ENCODE measurements at regions not wholly inside any gene's neighbourhood (a gene's known extent, or its start where the extent isn't known, plus 50 kb on each side); places are given as distances from the start of the nearest gene placed in this dataset.

GRCh38 chr12:34298176-34298970 lies 276.1 kb downstream of the ALG10 start:
- H3K9ac ChIP-seq (ENCODE audit: low read length in 2 of 2): no peak overlapping the region
- peaks cover 0 to 4% of the 10 kb centered on the region in 2 donors for H3K9me3 ChIP-seq (ENCODE audit: control insufficient read depth in 2 of 2, low read length in 2 of 2)
- no peaks in the 10 kb centered on the region for H3K36me3 ChIP-seq (ENCODE audit: control insufficient read depth in 2 of 2, insufficient read depth in 2 of 2, low read length in 2 of 2)
- no peaks in the 10 kb centered on the region for H3K27me3 ChIP-seq (ENCODE audit: control insufficient read depth in 1 of 2, insufficient read depth in 2 of 2, low read length in 2 of 2)
- H3K4me1 ChIP-seq (ENCODE audit: control insufficient read depth, insufficient read depth, low read length): no peaks in the 10 kb centered on the region
- no peak overlapping the region for H3K4me3 ChIP-seq (ENCODE audit: low read length in 2 of 2)
- no peak overlapping the region for H3K27ac ChIP-seq (ENCODE audit: low read length)

GRCh38 chr12:34298971-34299801 lies 276.9 kb downstream of the ALG10 start:
- Histone ChIP-seq H3K27me3 (ENCODE audit: control insufficient read depth in 1 of 2, insufficient read depth in 2 of 2, low read length in 2 of 2) (no peaks in the 10 kb centered on the region), H3K27ac (ENCODE audit: low read length) (no peak overlapping the region), H3K4me3 (ENCODE audit: low read length in 2 of 2) (no peak overlapping the region), H3K9me3 (ENCODE audit: control insufficient read depth in 2 of 2, low read length in 2 of 2) (peaks cover 0 to 5% of the 10 kb centered on the region in 2 donors), H3K36me3 (ENCODE audit: control insufficient read depth in 2 of 2, insufficient read depth in 2 of 2, low read length in 2 of 2) (no peaks in the 10 kb centered on the region), H3K9ac (ENCODE audit: low read length in 2 of 2) (no peak overlapping the region), H3K4me1 (ENCODE audit: control insufficient read depth, insufficient read depth, low read length) (no peaks in the 10 kb centered on the region)

GRCh38 chr12:34299802-34300193 lies 277.5 kb downstream of the ALG10 start:
- Histone ChIP-seq H3K27me3 (ENCODE audit: control insufficient read depth in 1 of 2, insufficient read depth in 2 of 2, low read length in 2 of 2) (no peaks in the 10 kb centered on the region), H3K9ac (ENCODE audit: low read length in 2 of 2) (no peak overlapping the region), H3K36me3 (ENCODE audit: control insufficient read depth in 2 of 2, insufficient read depth in 2 of 2, low read length in 2 of 2) (no peaks in the 10 kb centered on the region), H3K27ac (ENCODE audit: low read length) (no peak overlapping the region), H3K4me1 (ENCODE audit: control insufficient read depth, insufficient read depth, low read length) (no peaks in the 10 kb centered on the region), H3K9me3 (ENCODE audit: control insufficient read depth in 2 of 2, low read length in 2 of 2) (peaks cover 0 to 11% of the 10 kb centered on the region in 2 donors), H3K4me3 (ENCODE audit: low read length in 2 of 2) (no peak overlapping the region)

- H3K9ac ChIP-seq (ENCODE audit: low read length in 2 of 2): no peak overlapping the region
- H3K36me3 ChIP-seq (ENCODE audit: control insufficient read depth in 2 of 2, insufficient read depth in 2 of 2, low read length in 2 of 2): no peaks in the 10 kb centered on the region
- no peak overlapping the region for H3K4me3 ChIP-seq (ENCODE audit: low read length in 2 of 2)
- no peaks in the 10 kb centered on the region for H3K4me1 ChIP-seq (ENCODE audit: control insufficient read depth, insufficient read depth, low read length)
- peaks cover 0 to 11% of the 10 kb centered on the region in 2 donors for H3K9me3 ChIP-seq (ENCODE audit: control insufficient read depth in 2 of 2, low read length in 2 of 2)
- no peak overlapping the region for H3K27ac ChIP-seq (ENCODE audit: low read length)
- H3K27me3 ChIP-seq (ENCODE audit: control insufficient read depth in 1 of 2, insufficient read depth in 2 of 2, low read length in 2 of 2): no peaks in the 10 kb centered on the region
These were observed 278.3 kb downstream of the ALG10 start for GRCh38 chr12:34300376-34301250.

- H3K4me1 ChIP-seq (ENCODE audit: control insufficient read depth, insufficient read depth, low read length): no peaks in the 10 kb centered on the region
- H3K9me3 ChIP-seq (ENCODE audit: control insufficient read depth in 2 of 2, low read length in 2 of 2): peaks cover 0 to 11% of the 10 kb centered on the region in 2 donors
- no peaks in the 10 kb centered on the region for H3K27me3 ChIP-seq (ENCODE audit: control insufficient read depth in 1 of 2, insufficient read depth in 2 of 2, low read length in 2 of 2)
- no peak overlapping the region for H3K9ac ChIP-seq (ENCODE audit: low read length in 2 of 2)
- no peak overlapping the region for H3K4me3 ChIP-seq (ENCODE audit: low read length in 2 of 2)
- no peaks in the 10 kb centered on the region for H3K36me3 ChIP-seq (ENCODE audit: control insufficient read depth in 2 of 2, insufficient read depth in 2 of 2, low read length in 2 of 2)
- no peak overlapping the region for H3K27ac ChIP-seq (ENCODE audit: low read length)
These were observed 279.2 kb downstream of the ALG10 start for GRCh38 chr12:34301251-34302130.

- peaks cover 0 to 11% of the 10 kb centered on the region in 2 donors for H3K9me3 ChIP-seq (ENCODE audit: control insufficient read depth in 2 of 2, low read length in 2 of 2)
- no peaks in the 10 kb centered on the region for H3K4me1 ChIP-seq (ENCODE audit: control insufficient read depth, insufficient read depth, low read length)
- H3K36me3 ChIP-seq (ENCODE audit: control insufficient read depth in 2 of 2, insufficient read depth in 2 of 2, low read length in 2 of 2): no peaks in the 10 kb centered on the region
- H3K4me3 ChIP-seq (ENCODE audit: low read length in 2 of 2): no peak overlapping the region
- H3K9ac ChIP-seq (ENCODE audit: low read length in 2 of 2): no peak overlapping the region
- H3K27me3 ChIP-seq (ENCODE audit: control insufficient read depth in 1 of 2, insufficient read depth in 2 of 2, low read length in 2 of 2): no peaks in the 10 kb centered on the region
- H3K27ac ChIP-seq (ENCODE audit: low read length): no peak overlapping the region
These were observed 280.0 kb downstream of the ALG10 start for GRCh38 chr12:34302131-34302885.

- Histone ChIP-seq H3K27ac (ENCODE audit: low read length) (no peak overlapping the region), H3K36me3 (ENCODE audit: control insufficient read depth in 2 of 2, insufficient read depth in 2 of 2, low read length in 2 of 2) (no peaks in the 10 kb centered on the region), H3K9me3 (ENCODE audit: control insufficient read depth in 2 of 2, low read length in 2 of 2) (peaks cover 0 to 11% of the 10 kb centered on the region in 2 donors), H3K9ac (ENCODE audit: low read length in 2 of 2) (no peak overlapping the region), H3K4me3 (ENCODE audit: low read length in 2 of 2) (no peak overlapping the region), H3K4me1 (ENCODE audit: control insufficient read depth, insufficient read depth, low read length) (no peaks in the 10 kb centered on the region), H3K27me3 (ENCODE audit: control insufficient read depth in 1 of 2, insufficient read depth in 2 of 2, low read length in 2 of 2) (no peaks in the 10 kb centered on the region)
These were observed 281.0 kb downstream of the ALG10 start for GRCh38 chr12:34303091-34303870.

- Histone ChIP-seq H3K9ac (ENCODE audit: low read length in 2 of 2) (no peak overlapping the region), H3K36me3 (ENCODE audit: control insufficient read depth in 2 of 2, insufficient read depth in 2 of 2, low read length in 2 of 2) (no peaks in the 10 kb centered on the region), H3K4me1 (ENCODE audit: control insufficient read depth, insufficient read depth, low read length) (no peaks in the 10 kb centered on the region), H3K9me3 (ENCODE audit: control insufficient read depth in 2 of 2, low read length in 2 of 2) (peaks cover 0 to 11% of the 10 kb centered on the region in 2 donors), H3K4me3 (ENCODE audit: low read length in 2 of 2) (no peak overlapping the region), H3K27ac (ENCODE audit: low read length) (no peak overlapping the region), H3K27me3 (ENCODE audit: control insufficient read depth in 1 of 2, insufficient read depth in 2 of 2, low read length in 2 of 2) (no peaks in the 10 kb centered on the region)
These were observed 281.7 kb downstream of the ALG10 start for GRCh38 chr12:34304001-34304400.

GRCh38 chr12:34304546-34304945 lies 282.2 kb downstream of the ALG10 start:
- peaks cover 0 to 11% of the 10 kb centered on the region in 2 donors for H3K9me3 ChIP-seq (ENCODE audit: control insufficient read depth in 2 of 2, low read length in 2 of 2)
- no peaks in the 10 kb centered on the region for H3K27me3 ChIP-seq (ENCODE audit: control insufficient read depth in 1 of 2, insufficient read depth in 2 of 2, low read length in 2 of 2)
- H3K4me1 ChIP-seq (ENCODE audit: control insufficient read depth, insufficient read depth, low read length): no peaks in the 10 kb centered on the region

More at GRCh38 chr12:34304546-34304945, 282.2 kb downstream of the ALG10 start:
- H3K9ac ChIP-seq (ENCODE audit: low read length in 2 of 2): no peak overlapping the region
- H3K27ac ChIP-seq (ENCODE audit: low read length): no peak overlapping the region
- no peak overlapping the region for H3K4me3 ChIP-seq (ENCODE audit: low read length in 2 of 2)
- no peaks in the 10 kb centered on the region for H3K36me3 ChIP-seq (ENCODE audit: control insufficient read depth in 2 of 2, insufficient read depth in 2 of 2, low read length in 2 of 2)
